ENCODE measurements at regions not wholly inside any gene's neighbourhood (a gene's known extent, or its start where the extent isn't known, plus 50 kb on each side); places are given as distances from the start of the nearest gene placed in this dataset.
"Not testable (repeated sequence)": the region's sequence is repeated elsewhere in the genome, so short reads cannot be mapped to it uniquely, and the experiment has no call there.

GRCh38 chr2:67329951-67330350, 67.2 kb upstream of the ETAA1 start:
- no peak overlapping the region for H3K4me3 Mint-ChIP-seq (ENCODE audit: unreplicated experiment)
- DNase-seq (ENCODE audit: unreplicated experiment) = no peak
- H3K4me1 Mint-ChIP-seq (ENCODE audit: insufficient read depth, unreplicated experiment) = no peaks in the 10 kb centered on the region
- H3K36me3 Mint-ChIP-seq (ENCODE audit: insufficient read depth, unreplicated experiment) = no peaks in the 10 kb centered on the region
- no peak for TF ChIP-seq CTCF (IDR thresholded peaks at IDR 0.05; ENCODE audit: unreplicated experiment)
- ChIA-PET POLR2A (interaction anchor here (0.6 kb wide), 1 partner anchor 79 kb away, joined by 3 read pairs; no protein-coding TSS in a partner anchor), CTCF (interaction anchor here (0.5 to 1.9 kb wide), 2 partner anchors 56 to 321 kb away, joined by 4 read pairs; no protein-coding TSS in a partner anchor)
- no peaks in the 10 kb centered on the region for H3K27me3 Mint-ChIP-seq (ENCODE audit: insufficient read depth, unreplicated experiment)
- no peak overlapping the region for H3K27ac Mint-ChIP-seq (ENCODE audit: low read depth, unreplicated experiment)
- intact Hi-C loops (cut with micrococcal nuclease) = loop anchor here (10.0 kb wide), 1 partner anchor 1685 kb away; no protein-coding TSS in a partner anchor
- BruUV-seq (replicated peaks) = no TSS peak
- no peaks in the 10 kb centered on the region for H3K9me3 Mint-ChIP-seq (ENCODE audit: unreplicated experiment)

- ChIA-PET POLR2A (interaction anchor here (0.6 kb wide), 2 partner anchors 8 to 10 kb away, joined by 3 to 4 read pairs; no protein-coding TSS in a partner anchor), CTCF (interaction anchor here (1.9 kb wide), 1 partner anchor 319 kb away, joined by 4 read pairs; no protein-coding TSS in a partner anchor)
- BruUV-seq (replicated peaks); H3K36me3 Mint-ChIP-seq (ENCODE audit: insufficient read depth, unreplicated experiment); H3K4me3 Mint-ChIP-seq (ENCODE audit: unreplicated experiment); H3K4me1 Mint-ChIP-seq (ENCODE audit: insufficient read depth, unreplicated experiment); intact Hi-C loops (cut with micrococcal nuclease); DNase-seq (ENCODE audit: unreplicated experiment); H3K27ac Mint-ChIP-seq (ENCODE audit: low read depth, unreplicated experiment); H3K27me3 Mint-ChIP-seq (ENCODE audit: insufficient read depth, unreplicated experiment); H3K9me3 Mint-ChIP-seq (ENCODE audit: unreplicated experiment): not testable (repeated sequence)
Observed at GRCh38 chr2:67331419-67332086, 65.6 kb upstream of the ETAA1 start.

GRCh38 chr2:67337903-67338302, 59.2 kb upstream of the ETAA1 start:
- CTCF ChIA-PET = no interaction called here
- Mint-ChIP-seq H3K27ac (ENCODE audit: low read depth, unreplicated experiment) (no peak overlapping the region), H3K4me3 (ENCODE audit: unreplicated experiment) (no peak overlapping the region), H3K36me3 (ENCODE audit: insufficient read depth, unreplicated experiment) (no peaks in the 10 kb centered on the region), H3K4me1 (ENCODE audit: insufficient read depth, unreplicated experiment) (no peaks in the 10 kb centered on the region), H3K27me3 (ENCODE audit: insufficient read depth, unreplicated experiment) (no peaks in the 10 kb centered on the region), H3K9me3 (ENCODE audit: unreplicated experiment) (peaks cover 12% of the 10 kb centered on the region)
- BruUV-seq (replicated peaks) = no TSS peak
- DNase-seq (ENCODE audit: unreplicated experiment) = no peak
- TF ChIP-seq CTCF (IDR thresholded peaks at IDR 0.05; ENCODE audit: unreplicated experiment) = no peak
- POLR2A ChIA-PET = no interaction called here
- intact Hi-C loops (cut with micrococcal nuclease) = no loop called here

- H3K27ac Mint-ChIP-seq (ENCODE audit: low read depth, unreplicated experiment) = no peak overlapping the region
- ChIA-PET CTCF (no interaction called here), POLR2A (interaction anchor here (0.8 kb wide), 1 partner anchor 11 kb away, joined by 5 read pairs; no protein-coding TSS in a partner anchor)
- BruUV-seq (replicated peaks) = no TSS peak
- no peaks in the 10 kb centered on the region for H3K4me1 Mint-ChIP-seq (ENCODE audit: insufficient read depth, unreplicated experiment)
- intact Hi-C loops (cut with micrococcal nuclease) = no loop called here
- no peaks in the 10 kb centered on the region for H3K27me3 Mint-ChIP-seq (ENCODE audit: insufficient read depth, unreplicated experiment)
- no peak for TF ChIP-seq CTCF (IDR thresholded peaks at IDR 0.05; ENCODE audit: unreplicated experiment)
- H3K9me3 Mint-ChIP-seq (ENCODE audit: unreplicated experiment) = peaks cover 12% of the 10 kb centered on the region
- no peaks in the 10 kb centered on the region for H3K36me3 Mint-ChIP-seq (ENCODE audit: insufficient read depth, unreplicated experiment)
- DNase-seq (ENCODE audit: unreplicated experiment) = no peak
- H3K4me3 Mint-ChIP-seq (ENCODE audit: unreplicated experiment) = no peak overlapping the region
Observed at GRCh38 chr2:67338601-67339233, 58.4 kb upstream of the ETAA1 start.

Measured in MCF 10A (cell line).